ENCODE measurements at regions not wholly inside any gene's neighbourhood (a gene's known extent, or its start where the extent isn't known, plus 50 kb on each side); places are given as distances from the start of the nearest gene placed in this dataset.

DNA sequence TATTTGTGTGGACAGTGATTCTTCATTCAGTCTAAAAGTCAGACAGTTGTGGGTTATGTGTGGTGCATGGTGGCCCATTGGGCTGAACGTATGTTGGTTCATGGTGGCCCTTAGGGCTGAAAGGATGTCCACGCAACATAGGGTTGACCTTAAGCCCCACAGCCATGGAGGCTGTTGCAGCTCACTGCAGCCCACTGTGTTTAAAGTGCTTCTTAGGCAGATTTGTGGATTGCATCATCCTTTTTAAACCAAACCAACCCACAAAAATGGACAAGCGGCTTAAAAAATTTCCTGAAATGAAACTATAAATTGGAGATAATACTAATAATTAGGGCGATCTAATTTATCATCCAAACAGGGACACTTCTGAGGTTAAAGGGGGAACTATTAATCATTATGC lies 219.0 kb upstream of the GATB start:
- TF ChIP-seq EZH2phosphoT487 (IDR thresholded peaks at IDR 0.05; ENCODE audit: borderline replicate concordance, low read length) (no peak), EZH2 (IDR thresholded peaks at IDR 0.05; ENCODE audit: low read length, unreplicated experiment) (no peak)
- TF ChIP-seq, protein P1, sequence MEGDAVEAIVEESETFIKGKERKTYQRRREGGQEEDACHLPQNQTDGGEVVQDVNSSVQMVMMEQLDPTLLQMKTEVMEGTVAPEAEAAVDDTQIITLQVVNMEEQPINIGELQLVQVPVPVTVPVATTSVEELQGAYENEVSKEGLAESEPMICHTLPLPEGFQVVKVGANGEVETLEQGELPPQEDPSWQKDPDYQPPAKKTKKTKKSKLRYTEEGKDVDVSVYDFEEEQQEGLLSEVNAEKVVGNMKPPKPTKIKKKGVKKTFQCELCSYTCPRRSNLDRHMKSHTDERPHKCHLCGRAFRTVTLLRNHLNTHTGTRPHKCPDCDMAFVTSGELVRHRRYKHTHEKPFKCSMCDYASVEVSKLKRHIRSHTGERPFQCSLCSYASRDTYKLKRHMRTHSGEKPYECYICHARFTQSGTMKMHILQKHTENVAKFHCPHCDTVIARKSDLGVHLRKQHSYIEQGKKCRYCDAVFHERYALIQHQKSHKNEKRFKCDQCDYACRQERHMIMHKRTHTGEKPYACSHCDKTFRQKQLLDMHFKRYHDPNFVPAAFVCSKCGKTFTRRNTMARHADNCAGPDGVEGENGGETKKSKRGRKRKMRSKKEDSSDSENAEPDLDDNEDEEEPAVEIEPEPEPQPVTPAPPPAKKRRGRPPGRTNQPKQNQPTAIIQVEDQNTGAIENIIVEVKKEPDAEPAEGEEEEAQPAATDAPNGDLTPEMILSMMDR (conservative IDR thresholded peaks at IDR 0.05; ENCODE audit: low read depth, low read length), result no peak
- H3K9me3 ChIP-seq (ENCODE audit: low read length), result peaks cover 17% of the 10 kb centered on the region
- H3K79me2 ChIP-seq (ENCODE audit: low read length), result no peaks in the 10 kb centered on the region
- ChIA-PET POLR2A (ENCODE audit: unreplicated experiment) (interaction anchor here (0.6 kb wide), 1 partner anchor 500 kb away, joined by 4 read pairs; no protein-coding TSS in a partner anchor), CTCF (no interaction called here)
- H2AFZ ChIP-seq (ENCODE audit: low read length), result no peak overlapping the region
- no peak overlapping the region for H3K4me2 ChIP-seq (ENCODE audit: low read length)
- H3K36me3 ChIP-seq (ENCODE audit: low read depth, low read length), result no peaks in the 10 kb centered on the region
- H3K9me2 ChIP-seq (replicated peaks; ENCODE audit: low read length), result no peaks in the 10 kb centered on the region
- no peaks in the 10 kb centered on the region for H3K27me3 ChIP-seq (ENCODE audit: low read length)
- DNase-seq (no peak), ATAC-seq (no peak)
- H3K27ac ChIP-seq (ENCODE audit: low read length), result no peak overlapping the region
- H3K4me1 ChIP-seq (ENCODE audit: insufficient read depth, low read length), result no peaks in the 10 kb centered on the region
- no peak overlapping the region for H3K9ac ChIP-seq (ENCODE audit: low read length)
- intact Hi-C loops (cut with micrococcal nuclease), result no loop called here
- H3F3A ChIP-seq (ENCODE audit: low read length, unreplicated experiment), result no peaks in the 10 kb centered on the region
- H4K20me1 ChIP-seq (ENCODE audit: low read length), result no peaks in the 10 kb centered on the region
- H3K4me3 ChIP-seq (ENCODE audit: low read length), result no peak overlapping the region
- no TSS peak for BruUV-seq (replicated peaks)

- no peaks in the 10 kb centered on the region for H4K20me1 ChIP-seq (ENCODE audit: low read length)
- intact Hi-C loops (cut with micrococcal nuclease), result no loop called here
- TF ChIP-seq, protein P1 (conservative IDR thresholded peaks at IDR 0.05; ENCODE audit: low read depth, low read length), result no peak
- TF ChIP-seq EZH2 (IDR thresholded peaks at IDR 0.05; ENCODE audit: low read length, unreplicated experiment) (no peak), EZH2phosphoT487 (IDR thresholded peaks at IDR 0.05; ENCODE audit: borderline replicate concordance, low read length) (no peak)
- H3K4me2 ChIP-seq (ENCODE audit: low read length), result no peak overlapping the region
- no peak overlapping the region for H2AFZ ChIP-seq (ENCODE audit: low read length)
- no peak overlapping the region for H3K9ac ChIP-seq (ENCODE audit: low read length)
- no peaks in the 10 kb centered on the region for H3K36me3 ChIP-seq (ENCODE audit: low read depth, low read length)
- no peaks in the 10 kb centered on the region for H3K9me3 ChIP-seq (ENCODE audit: low read length)
- no peak overlapping the region for H3K4me3 ChIP-seq (ENCODE audit: low read length)
- ChIA-PET CTCF (no interaction called here), POLR2A (ENCODE audit: unreplicated experiment) (no interaction called here)
- DNase-seq, result no peak
- H3K9me2 ChIP-seq (replicated peaks; ENCODE audit: low read length), result no peaks in the 10 kb centered on the region
- H3F3A ChIP-seq (ENCODE audit: low read length, unreplicated experiment), result no peaks in the 10 kb centered on the region
- ATAC-seq, result no peak
- no TSS peak for BruUV-seq (replicated peaks)
- H3K27ac ChIP-seq (ENCODE audit: low read length), result no peak overlapping the region
- H3K79me2 ChIP-seq (ENCODE audit: low read length), result no peaks in the 10 kb centered on the region
- no peaks in the 10 kb centered on the region for H3K27me3 ChIP-seq (ENCODE audit: low read length)
- no peaks in the 10 kb centered on the region for H3K4me1 ChIP-seq (ENCODE audit: insufficient read depth, low read length)
Observed at GRCh38 chr4:151968643-151969042, 207.8 kb upstream of the GATB start.

DNA sequence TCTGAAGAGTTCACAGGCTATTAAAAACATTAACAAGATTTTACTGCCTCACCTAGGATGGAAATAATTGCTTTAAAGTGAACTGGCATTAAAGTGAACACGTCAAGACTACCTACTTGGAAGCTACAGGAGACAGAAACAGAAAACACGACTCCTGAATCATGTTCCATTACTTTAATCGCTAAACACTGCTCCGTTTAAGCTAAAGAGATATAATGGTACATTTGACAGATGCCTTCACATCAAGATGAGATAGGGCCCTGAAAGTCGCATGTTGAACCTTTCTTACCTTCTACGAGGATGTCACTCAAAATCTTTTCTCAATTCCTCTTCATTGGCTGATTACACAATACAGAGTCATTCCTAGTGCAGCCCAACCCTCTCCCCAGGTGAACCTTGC lies 206.3 kb upstream of the GATB start:
- Histone ChIP-seq H3K9ac (ENCODE audit: low read length) (no peak overlapping the region), H2AFZ (ENCODE audit: low read length) (no peak overlapping the region), H3K27ac (ENCODE audit: low read length) (no peak overlapping the region), H3K79me2 (ENCODE audit: low read length) (no peaks in the 10 kb centered on the region), H3K4me2 (ENCODE audit: low read length) (no peak overlapping the region), H3K9me3 (ENCODE audit: low read length) (no peaks in the 10 kb centered on the region), H3K4me3 (ENCODE audit: low read length) (no peak overlapping the region), H3F3A (ENCODE audit: low read length, unreplicated experiment) (no peaks in the 10 kb centered on the region), H3K27me3 (ENCODE audit: low read length) (no peaks in the 10 kb centered on the region), H3K36me3 (ENCODE audit: low read depth, low read length) (no peaks in the 10 kb centered on the region), H3K4me1 (ENCODE audit: insufficient read depth, low read length) (no peaks in the 10 kb centered on the region), H3K9me2 (replicated peaks; ENCODE audit: low read length) (no peaks in the 10 kb centered on the region), H4K20me1 (ENCODE audit: low read length) (no peaks in the 10 kb centered on the region)
- intact Hi-C loops (cut with micrococcal nuclease), result no loop called here
- CTCF ChIA-PET, result no interaction called here
- POLR2A ChIA-PET (ENCODE audit: unreplicated experiment), result no interaction called here
- no TSS peak for BruUV-seq (replicated peaks)
- ATAC-seq, result no peak
- TF ChIP-seq, protein P1 (conservative IDR thresholded peaks at IDR 0.05; ENCODE audit: low read depth, low read length), result no peak
- no peak for TF ChIP-seq EZH2phosphoT487 (IDR thresholded peaks at IDR 0.05; ENCODE audit: borderline replicate concordance, low read length)
- TF ChIP-seq EZH2 (IDR thresholded peaks at IDR 0.05; ENCODE audit: low read length, unreplicated experiment), result no peak
- no peak for DNase-seq

All from PC-3 (cell line).